ENCODE measurements at regions not wholly inside any gene's neighbourhood (a gene's known extent, or its start where the extent isn't known, plus 50 kb on each side); places are given as distances from the start of the nearest gene placed in this dataset.
"Not testable (repeated sequence)": the region's sequence is repeated elsewhere in the genome, so short reads cannot be mapped to it uniquely, and the experiment has no call there.

- H3K27ac Mint-ChIP-seq (ENCODE audit: unreplicated experiment) = no peak overlapping the region
- peak; percentile 77 for DNase-seq (ENCODE audit: low spot score)
- H3K4me3 Mint-ChIP-seq (ENCODE audit: unreplicated experiment) = no peak overlapping the region
- no peaks in the 10 kb centered on the region for H3K4me1 Mint-ChIP-seq (ENCODE audit: low read depth)
- H3K9me3 Mint-ChIP-seq (ENCODE audit: low read depth) = peaks cover 16% of the 10 kb centered on the region
- peaks cover 37% of the 10 kb centered on the region for H3K27me3 Mint-ChIP-seq (ENCODE audit: low read depth)
- TF ChIP-seq, protein P1, sequence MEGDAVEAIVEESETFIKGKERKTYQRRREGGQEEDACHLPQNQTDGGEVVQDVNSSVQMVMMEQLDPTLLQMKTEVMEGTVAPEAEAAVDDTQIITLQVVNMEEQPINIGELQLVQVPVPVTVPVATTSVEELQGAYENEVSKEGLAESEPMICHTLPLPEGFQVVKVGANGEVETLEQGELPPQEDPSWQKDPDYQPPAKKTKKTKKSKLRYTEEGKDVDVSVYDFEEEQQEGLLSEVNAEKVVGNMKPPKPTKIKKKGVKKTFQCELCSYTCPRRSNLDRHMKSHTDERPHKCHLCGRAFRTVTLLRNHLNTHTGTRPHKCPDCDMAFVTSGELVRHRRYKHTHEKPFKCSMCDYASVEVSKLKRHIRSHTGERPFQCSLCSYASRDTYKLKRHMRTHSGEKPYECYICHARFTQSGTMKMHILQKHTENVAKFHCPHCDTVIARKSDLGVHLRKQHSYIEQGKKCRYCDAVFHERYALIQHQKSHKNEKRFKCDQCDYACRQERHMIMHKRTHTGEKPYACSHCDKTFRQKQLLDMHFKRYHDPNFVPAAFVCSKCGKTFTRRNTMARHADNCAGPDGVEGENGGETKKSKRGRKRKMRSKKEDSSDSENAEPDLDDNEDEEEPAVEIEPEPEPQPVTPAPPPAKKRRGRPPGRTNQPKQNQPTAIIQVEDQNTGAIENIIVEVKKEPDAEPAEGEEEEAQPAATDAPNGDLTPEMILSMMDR (IDR thresholded peaks at IDR 0.05) = no peak
- H3K36me3 Mint-ChIP-seq (ENCODE audit: low read depth) = peaks cover 6% of the 10 kb centered on the region
Measured at GRCh38 chr4:1521821-1522361, 115.6 kb upstream of the NKX1-1 start.

- not testable (repeated sequence) for H3K36me3 Mint-ChIP-seq (ENCODE audit: low read depth)
Measured at GRCh38 chr4:1520795-1521576, 114.7 kb upstream of the NKX1-1 start.

DNA sequence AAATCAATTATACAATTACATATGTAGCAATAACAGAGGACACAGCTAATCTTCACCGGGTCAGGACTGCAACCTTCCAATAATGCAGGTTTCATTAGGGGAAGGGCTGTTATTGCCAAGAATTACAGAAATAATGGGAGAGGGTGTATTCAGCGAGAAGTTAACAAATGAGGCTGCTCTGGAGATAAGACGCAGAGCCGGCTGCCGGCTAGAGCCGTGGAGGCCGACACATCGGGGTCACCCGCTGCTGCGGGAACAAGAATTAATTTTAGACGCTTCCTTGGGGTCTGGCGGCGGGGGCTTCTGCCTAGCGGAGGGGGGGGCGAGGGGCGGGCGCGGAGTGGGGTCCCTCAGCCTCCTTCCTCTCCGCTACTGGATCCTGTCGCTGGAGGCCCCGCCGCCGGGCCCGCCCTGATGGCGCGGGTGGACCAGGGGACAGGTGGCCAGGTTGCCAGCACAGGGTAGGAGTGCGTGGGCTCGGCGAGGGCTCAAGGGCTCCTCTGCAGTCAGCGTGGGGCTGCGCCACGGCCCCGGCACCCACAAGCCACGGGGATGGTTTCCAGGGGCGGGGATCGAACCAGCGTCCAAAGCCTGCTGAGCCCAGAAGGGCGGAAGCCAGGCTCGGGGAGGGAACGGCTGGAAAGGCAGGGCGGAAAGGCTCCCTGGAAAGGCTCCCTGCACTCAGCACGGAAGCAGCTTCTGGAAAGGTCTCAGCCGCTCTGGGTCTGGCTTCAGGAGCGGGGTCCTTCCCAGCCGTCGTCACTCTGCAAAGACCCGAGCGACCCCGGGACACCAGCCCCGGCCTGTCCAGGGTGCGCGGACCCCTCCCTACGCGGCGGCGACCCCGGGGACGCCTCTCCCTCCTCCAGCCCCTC is 113.8 kb upstream of the NKX1-1 start:
- Mint-ChIP-seq H3K27me3 (ENCODE audit: low read depth) (peaks cover 28% of the 10 kb centered on the region), H3K36me3 (ENCODE audit: low read depth) (no peaks in the 10 kb centered on the region), H3K27ac (ENCODE audit: unreplicated experiment) (no peak overlapping the region), H3K4me1 (ENCODE audit: low read depth) (no peaks in the 10 kb centered on the region), H3K4me3 (ENCODE audit: unreplicated experiment) (peak overlapping the region; percentile 19), H3K9me3 (ENCODE audit: low read depth) (peaks cover 5% of the 10 kb centered on the region)
- DNase-seq (ENCODE audit: low spot score) = peak; percentile 74
- TF ChIP-seq, protein P1 (IDR thresholded peaks at IDR 0.05) = no peak

More at GRCh38 chr4:1520795-1521576, 114.7 kb upstream of the NKX1-1 start:
- H3K27me3 Mint-ChIP-seq (ENCODE audit: low read depth) = peaks cover 38% of the 10 kb centered on the region
- H3K9me3 Mint-ChIP-seq (ENCODE audit: low read depth) = peaks cover 14% of the 10 kb centered on the region
- H3K4me3 Mint-ChIP-seq (ENCODE audit: unreplicated experiment) = peak overlapping the region; percentile 49
- not testable (repeated sequence) for H3K27ac Mint-ChIP-seq (ENCODE audit: unreplicated experiment); H3K4me1 Mint-ChIP-seq (ENCODE audit: low read depth)
- peak; percentile 39 for DNase-seq (ENCODE audit: low spot score)

DNA sequence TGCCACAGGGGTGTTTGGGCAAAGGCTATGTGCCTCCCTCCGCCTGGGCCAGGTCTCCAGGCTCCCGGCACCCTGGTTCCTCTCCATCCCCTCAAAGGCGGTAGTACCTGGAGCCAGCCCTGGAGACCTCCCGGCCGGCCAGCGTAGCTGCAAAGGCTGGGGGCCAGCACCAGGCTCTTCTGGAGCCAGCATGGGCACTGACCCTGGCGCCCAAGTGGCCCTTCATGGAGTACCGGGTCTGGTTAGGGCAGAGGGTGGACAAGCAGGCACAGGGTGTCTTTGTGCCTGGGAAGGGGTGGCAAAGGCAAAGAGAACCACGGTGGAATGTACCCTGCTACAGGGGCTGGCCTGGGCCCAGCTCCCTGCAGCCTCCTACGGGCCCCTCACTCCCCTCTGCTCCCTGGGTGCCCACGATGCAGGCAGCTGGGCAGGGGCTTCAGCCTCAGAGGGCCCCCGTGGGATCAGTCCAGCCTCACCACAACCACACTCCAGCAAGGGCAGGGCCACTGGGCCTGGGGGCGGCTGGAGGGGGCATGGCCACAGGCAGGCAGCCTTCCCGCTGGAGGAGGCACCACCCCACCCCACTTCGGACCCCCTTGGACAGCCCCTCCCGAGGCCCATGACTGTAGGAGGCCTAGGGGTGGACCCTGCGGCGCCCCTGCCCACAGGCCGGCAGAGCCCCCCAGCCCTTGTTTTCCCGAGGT is 112.9 kb upstream of the NKX1-1 start:
- H3K27me3 Mint-ChIP-seq (ENCODE audit: low read depth) = peaks cover 25% of the 10 kb centered on the region
- no peaks in the 10 kb centered on the region for H3K4me1 Mint-ChIP-seq (ENCODE audit: low read depth)
- no peaks in the 10 kb centered on the region for H3K9me3 Mint-ChIP-seq (ENCODE audit: low read depth)
- peak; percentile 74 for DNase-seq (ENCODE audit: low spot score)
- TF ChIP-seq, protein P1 (IDR thresholded peaks at IDR 0.05) = no peak
- H3K4me3 Mint-ChIP-seq (ENCODE audit: unreplicated experiment) = no peak overlapping the region
- H3K36me3 Mint-ChIP-seq (ENCODE audit: low read depth) = no peaks in the 10 kb centered on the region
- H3K27ac Mint-ChIP-seq (ENCODE audit: unreplicated experiment) = no peak overlapping the region

DNA sequence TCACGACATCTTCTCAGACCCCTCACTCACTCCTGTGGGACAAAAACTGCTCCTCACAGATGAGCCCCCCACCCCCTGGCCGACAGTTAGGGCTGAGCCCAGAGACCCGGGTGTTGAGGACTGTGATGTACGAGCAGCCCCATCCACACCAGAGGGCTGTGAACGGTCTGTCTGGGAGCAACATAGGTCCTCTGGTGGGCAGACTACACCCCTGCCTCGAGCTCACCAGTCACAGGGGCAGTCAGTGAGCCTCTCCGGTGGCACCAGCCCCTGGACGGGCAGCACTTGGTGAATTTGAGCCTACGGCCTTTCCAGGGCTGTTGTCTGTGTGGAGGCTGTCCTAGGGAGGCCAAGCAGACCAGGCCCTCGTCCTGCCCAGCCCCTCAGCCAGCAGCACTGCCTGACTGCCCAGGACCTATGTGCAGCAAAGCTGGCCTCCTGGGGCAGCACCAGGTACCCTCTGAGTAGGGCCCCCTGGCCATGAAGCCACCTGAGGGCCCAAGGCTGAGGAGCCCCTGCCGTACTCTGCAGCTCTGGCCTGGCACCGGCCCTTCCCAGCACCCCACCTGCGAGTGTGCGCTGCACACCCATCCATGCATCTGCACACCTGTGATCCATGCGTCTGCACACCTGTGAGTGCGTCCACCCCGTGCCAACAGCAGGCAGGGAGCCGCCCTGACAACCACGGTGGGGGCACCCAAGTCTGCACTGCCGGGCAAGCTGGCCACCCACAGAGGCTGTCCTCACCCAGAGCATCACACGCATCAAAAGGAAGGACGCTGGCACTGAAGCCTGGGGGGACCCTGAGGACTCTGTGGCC is 111.6 kb upstream of the NKX1-1 start:
- Mint-ChIP-seq H3K36me3 (ENCODE audit: low read depth) (no peaks in the 10 kb centered on the region), H3K27me3 (ENCODE audit: low read depth) (peaks cover 14% of the 10 kb centered on the region), H3K27ac (ENCODE audit: unreplicated experiment) (no peak overlapping the region), H3K4me3 (ENCODE audit: unreplicated experiment) (no peak overlapping the region), H3K4me1 (ENCODE audit: low read depth) (no peaks in the 10 kb centered on the region), H3K9me3 (ENCODE audit: low read depth) (no peaks in the 10 kb centered on the region)
- DNase-seq (ENCODE audit: low spot score) = peak; percentile 74
- TF ChIP-seq, protein P1 (IDR thresholded peaks at IDR 0.05) = no peak
